ENCODE measurements at regions not wholly inside any gene's neighbourhood (a gene's known extent, or its start where the extent isn't known, plus 50 kb on each side); places are given as distances from the start of the nearest gene placed in this dataset.

- H3K27ac Mint-ChIP-seq = no peak overlapping the region
- no peak for TF ChIP-seq CTCF (IDR thresholded peaks at IDR 0.05)
- intact Hi-C loops (cut with micrococcal nuclease) = no loop called here
- no peaks in the 10 kb centered on the region for H3K9me3 Mint-ChIP-seq
- H3K27me3 Mint-ChIP-seq = no peaks in the 10 kb centered on the region
- ChIA-PET CTCF (no interaction called here), POLR2A (no interaction called here)
- no peak overlapping the region for H3K4me3 Mint-ChIP-seq
- no peak for DNase-seq
- no peaks in the 10 kb centered on the region for H3K36me3 Mint-ChIP-seq (ENCODE audit: low read depth)
- ATAC-seq (ENCODE audit: low read depth) = no peak
- no peaks in the 10 kb centered on the region for H3K4me1 Mint-ChIP-seq
Observed at GRCh38 chr1:80468356-80468755, 1332.4 kb upstream of the ADGRL2 start.

GRCh38 chr1:80462006-80462405 lies 1338.7 kb upstream of the ADGRL2 start:
- Mint-ChIP-seq H3K4me3 (no peak overlapping the region), H3K27ac (no peak overlapping the region), H3K4me1 (peaks cover 4% of the 10 kb centered on the region), H3K9me3 (peaks cover 5% of the 10 kb centered on the region), H3K36me3 (ENCODE audit: low read depth) (no peaks in the 10 kb centered on the region), H3K27me3 (no peaks in the 10 kb centered on the region)
- no peak for TF ChIP-seq CTCF (IDR thresholded peaks at IDR 0.05)
- POLR2A ChIA-PET = no interaction called here
- no peak for DNase-seq
- CTCF ChIA-PET = no interaction called here
- ATAC-seq (ENCODE audit: low read depth) = no peak
- intact Hi-C loops (cut with micrococcal nuclease) = no loop called here

GRCh38 chr1:80457409-80457808 lies 1343.3 kb upstream of the ADGRL2 start:
- Mint-ChIP-seq H3K4me1 (peaks cover 4% of the 10 kb centered on the region), H3K4me3 (no peak overlapping the region), H3K27ac (no peak overlapping the region), H3K27me3 (no peaks in the 10 kb centered on the region), H3K36me3 (ENCODE audit: low read depth) (no peaks in the 10 kb centered on the region), H3K9me3 (peaks cover 7% of the 10 kb centered on the region)
- intact Hi-C loops (cut with micrococcal nuclease) = no loop called here
- CTCF ChIA-PET = no interaction called here
- ATAC-seq (ENCODE audit: low read depth) = no peak
- POLR2A ChIA-PET = no interaction called here
- no peak for DNase-seq
- TF ChIP-seq CTCF (IDR thresholded peaks at IDR 0.05) = no peak

GRCh38 chr1:80453775-80454174 lies 1347.0 kb upstream of the ADGRL2 start:
- Mint-ChIP-seq H3K4me3 (no peak overlapping the region), H3K36me3 (ENCODE audit: low read depth) (no peaks in the 10 kb centered on the region), H3K27ac (no peak overlapping the region), H3K27me3 (no peaks in the 10 kb centered on the region), H3K9me3 (peaks cover 3% of the 10 kb centered on the region), H3K4me1 (no peaks in the 10 kb centered on the region)
- CTCF ChIA-PET = no interaction called here
- no peak for TF ChIP-seq CTCF (IDR thresholded peaks at IDR 0.05)
- ATAC-seq (ENCODE audit: low read depth) (no peak), DNase-seq (no peak)
- intact Hi-C loops (cut with micrococcal nuclease) = no loop called here
- POLR2A ChIA-PET = no interaction called here

- ATAC-seq (ENCODE audit: low read depth) (no peak), DNase-seq (no peak)
- no peak overlapping the region for H3K27ac Mint-ChIP-seq
- intact Hi-C loops (cut with micrococcal nuclease) = no loop called here
- H3K36me3 Mint-ChIP-seq (ENCODE audit: low read depth) = no peaks in the 10 kb centered on the region
- H3K27me3 Mint-ChIP-seq = no peaks in the 10 kb centered on the region
- H3K4me1 Mint-ChIP-seq = no peaks in the 10 kb centered on the region
- no peak overlapping the region for H3K4me3 Mint-ChIP-seq
- TF ChIP-seq CTCF (IDR thresholded peaks at IDR 0.05) = no peak
- POLR2A ChIA-PET = no interaction called here
- CTCF ChIA-PET = no interaction called here
- peaks cover 3% of the 10 kb centered on the region for H3K9me3 Mint-ChIP-seq
Observed at GRCh38 chr1:80450711-80451110, 1350.0 kb upstream of the ADGRL2 start.
